Natural killer cell (primary cell): ENCODE measurements at regions not wholly inside any gene's neighbourhood (a gene's known extent, or its start where the extent isn't known, plus 50 kb on each side); places are given as distances from the start of the nearest gene placed in this dataset.

Source experiments
- ATAC-seq, 3 donors: fragments of 150-1000 bp in 2 of 3; fragments of 200-7000 bp in 1 of 3; cut with Tn5 transposase; 1 replicate in 1 of 3; 2 replicates in 2 of 3; pipeline ENCODE4 v1.10.0; 2021; ENCODE audit warnings: mild to moderate bottlenecking in 2 of 3, moderate library complexity in 2 of 3
- DNase-seq, 2 donors: peaks; one replicate each; pipeline versions ENCODE4 v3.0.0 to v3.0.0-alpha.2; 2013 to 2021; ENCODE audit warnings: mixed read lengths in 1 of 2
- H3K27ac ChIP-seq: one replicate; pipeline ENCODE4 v1.5.1; 2013; ENCODE audit warnings: mild to moderate bottlenecking, low read length
- H3K27me3 ChIP-seq: one replicate; pipeline ENCODE4 v1.6.1; 2013; ENCODE audit warnings: low read length; ENCODE audit not compliant: control insufficient read depth, insufficient read depth
- H3K36me3 ChIP-seq: one replicate; pipeline ENCODE4 v1.6.1; 2013; ENCODE audit warnings: low read length; ENCODE audit not compliant: control insufficient read depth, insufficient read depth
- H3K4me1 ChIP-seq: one replicate; pipeline ENCODE4 v1.6.1; 2013; ENCODE audit warnings: low read length; ENCODE audit not compliant: control insufficient read depth, insufficient read depth
- H3K4me3 ChIP-seq: one replicate; pipeline ENCODE4 v1.5.1; 2013; ENCODE audit warnings: low read length
- H3K9me3 ChIP-seq: one replicate; pipeline ENCODE4 v1.6.1; 2013; ENCODE audit warnings: low read length; ENCODE audit not compliant: control insufficient read depth, insufficient read depth
- H3K27ac Mint-ChIP-seq, 2 donors: one replicate each; pipeline ENCODE4 v1.8.0; 2022; ENCODE audit warnings: mild to moderate bottlenecking in 2 of 2, mixed read lengths in 2 of 2, moderate library complexity in 1 of 2
- H3K27me3 Mint-ChIP-seq, 2 donors: one replicate each; pipeline ENCODE4 v1.8.0; 2022; ENCODE audit warnings: low read depth in 2 of 2, mixed read lengths in 2 of 2
- H3K36me3 Mint-ChIP-seq: one replicate; pipeline ENCODE4 v1.8.0; 2022; ENCODE audit warnings: mixed read lengths
- H3K4me1 Mint-ChIP-seq, 2 donors: one replicate each; pipeline ENCODE4 v1.8.0; 2022; ENCODE audit warnings: mixed read lengths in 2 of 2
- H3K4me3 Mint-ChIP-seq: one replicate; pipeline ENCODE4 v1.8.0; 2022; ENCODE audit warnings: mild to moderate bottlenecking, moderate library complexity, mixed read lengths
- H3K9me3 Mint-ChIP-seq, 2 donors: one replicate each; pipeline ENCODE4 v1.8.0; 2022; ENCODE audit warnings: mixed read lengths in 2 of 2
- WGBS: methylation state at CpG from one replicate; pipeline ENCODE4 v1.1.7; 2013; ENCODE audit warnings: missing lambda C conversion rate; ENCODE audit not compliant: insufficient coverage; 5-methylcytosine and 5-hydroxymethylcytosine counted together
- intact Hi-C: fragments of 100-400 bp; cut with micrococcal nuclease; formaldehyde crosslinking; loops from one replicate; pipeline ENCODE4 v1.14.2; 2022
- TF ChIP-seq, protein P1 (sequence below): fragments of 200-600 bp; IDR thresholded peaks from one replicate; pipeline ENCODE4 v1.8.0; 2022; ENCODE audit warnings: antibody characterized with exemption

DNA sequence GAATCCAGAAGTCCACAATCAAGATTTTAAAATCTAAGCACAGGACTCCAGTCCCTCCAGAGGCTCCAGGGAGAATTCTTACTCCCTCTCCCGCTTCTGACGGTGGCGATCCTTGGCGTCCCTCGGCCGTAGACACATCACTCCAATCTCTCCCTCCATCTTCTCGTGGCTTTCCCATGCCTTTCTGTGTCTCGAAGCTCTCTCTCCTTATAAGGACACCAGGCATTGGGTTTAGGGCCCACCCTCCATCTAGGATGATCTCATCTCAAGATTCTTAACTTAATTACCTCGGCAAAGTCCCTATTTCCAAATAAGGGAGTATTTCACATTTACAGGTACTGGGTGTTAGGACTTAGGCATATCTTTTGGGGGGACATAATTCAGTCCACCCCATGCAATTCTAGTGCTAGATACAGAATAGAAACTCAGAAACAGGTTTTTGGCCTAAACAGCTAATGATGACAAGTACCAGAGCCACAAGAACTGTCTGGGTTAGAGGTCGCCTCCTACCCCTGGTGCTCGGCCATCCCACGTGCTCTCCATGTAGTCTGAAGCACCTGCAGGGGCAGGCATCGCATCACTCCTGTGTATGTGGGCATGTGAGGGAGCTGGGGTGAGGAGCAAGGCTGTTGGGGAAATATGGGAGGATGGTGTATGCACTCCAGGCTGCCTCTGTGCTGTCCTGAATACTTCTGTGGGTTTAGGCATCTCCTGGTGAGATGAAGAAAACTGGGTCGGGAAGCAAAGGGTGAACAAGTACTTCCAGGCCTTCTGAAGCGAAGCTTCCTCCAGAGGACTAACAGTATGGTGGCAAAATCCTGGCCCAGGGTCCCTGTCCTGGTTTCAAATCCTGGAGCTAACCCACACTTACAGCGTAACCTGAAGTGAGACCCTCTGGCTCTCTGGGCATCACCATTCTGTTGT lies 298.3 kb upstream of the ZMIZ1 start:
- no peaks in the 10 kb centered on the region for H3K4me1 ChIP-seq
- Mint-ChIP-seq H3K27ac (no peak overlapping the region), H3K27me3 (peaks cover 0 to 2% of the 10 kb centered on the region in 2 donors), H3K4me1 (no peaks in the 10 kb centered on the region), H3K9me3 (no peaks in the 10 kb centered on the region), H3K36me3 (no peaks in the 10 kb centered on the region), H3K4me3 (no peak overlapping the region)
- DNase-seq (no peak), ATAC-seq (no peak)
- no peak overlapping the region for H3K4me3 ChIP-seq
- no peaks in the 10 kb centered on the region for H3K27me3 ChIP-seq
- TF ChIP-seq, protein P1, sequence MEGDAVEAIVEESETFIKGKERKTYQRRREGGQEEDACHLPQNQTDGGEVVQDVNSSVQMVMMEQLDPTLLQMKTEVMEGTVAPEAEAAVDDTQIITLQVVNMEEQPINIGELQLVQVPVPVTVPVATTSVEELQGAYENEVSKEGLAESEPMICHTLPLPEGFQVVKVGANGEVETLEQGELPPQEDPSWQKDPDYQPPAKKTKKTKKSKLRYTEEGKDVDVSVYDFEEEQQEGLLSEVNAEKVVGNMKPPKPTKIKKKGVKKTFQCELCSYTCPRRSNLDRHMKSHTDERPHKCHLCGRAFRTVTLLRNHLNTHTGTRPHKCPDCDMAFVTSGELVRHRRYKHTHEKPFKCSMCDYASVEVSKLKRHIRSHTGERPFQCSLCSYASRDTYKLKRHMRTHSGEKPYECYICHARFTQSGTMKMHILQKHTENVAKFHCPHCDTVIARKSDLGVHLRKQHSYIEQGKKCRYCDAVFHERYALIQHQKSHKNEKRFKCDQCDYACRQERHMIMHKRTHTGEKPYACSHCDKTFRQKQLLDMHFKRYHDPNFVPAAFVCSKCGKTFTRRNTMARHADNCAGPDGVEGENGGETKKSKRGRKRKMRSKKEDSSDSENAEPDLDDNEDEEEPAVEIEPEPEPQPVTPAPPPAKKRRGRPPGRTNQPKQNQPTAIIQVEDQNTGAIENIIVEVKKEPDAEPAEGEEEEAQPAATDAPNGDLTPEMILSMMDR: no peak
- H3K9me3 ChIP-seq: no peaks in the 10 kb centered on the region
- no peak overlapping the region for H3K27ac ChIP-seq
- WGBS: 91% methylated on average over 15 of the region's 16 CpGs
- H3K36me3 ChIP-seq: no peaks in the 10 kb centered on the region
- intact Hi-C loops: no loop called here

GRCh38 chr10:78771260-78771659 lies 297.5 kb upstream of the ZMIZ1 start:
- WGBS: 90% methylated on average over 7 of the region's 7 CpGs
- no peaks in the 10 kb centered on the region for H3K36me3 ChIP-seq
- ATAC-seq (no peak), DNase-seq (no peak)
- no peak overlapping the region for H3K4me3 ChIP-seq
- no peaks in the 10 kb centered on the region for H3K36me3 Mint-ChIP-seq
- no peaks in the 10 kb centered on the region for H3K4me1 Mint-ChIP-seq
- intact Hi-C loops: no loop called here
- no peaks in the 10 kb centered on the region for H3K4me1 ChIP-seq
- H3K4me3 Mint-ChIP-seq: no peak overlapping the region
- no peak overlapping the region for H3K27ac ChIP-seq
- H3K27me3 Mint-ChIP-seq: no peaks in the 10 kb centered on the region
- H3K27ac Mint-ChIP-seq: no peak overlapping the region
- H3K27me3 ChIP-seq: no peaks in the 10 kb centered on the region
- H3K9me3 ChIP-seq: no peaks in the 10 kb centered on the region
- H3K9me3 Mint-ChIP-seq: no peaks in the 10 kb centered on the region
- TF ChIP-seq, protein P1: no peak

GRCh38 chr10:78771808-78772455 lies 296.8 kb upstream of the ZMIZ1 start:
- Mint-ChIP-seq H3K4me1 (no peaks in the 10 kb centered on the region), H3K27me3 (no peaks in the 10 kb centered on the region), H3K36me3 (no peaks in the 10 kb centered on the region), H3K9me3 (no peaks in the 10 kb centered on the region), H3K27ac (no peak overlapping the region), H3K4me3 (no peak overlapping the region)
- Histone ChIP-seq H3K27me3 (no peaks in the 10 kb centered on the region), H3K9me3 (no peaks in the 10 kb centered on the region), H3K4me1 (no peaks in the 10 kb centered on the region), H3K4me3 (no peak overlapping the region), H3K27ac (no peak overlapping the region), H3K36me3 (no peaks in the 10 kb centered on the region)
- DNase-seq (no peak), ATAC-seq (no peak)
- intact Hi-C loops: no loop called here
- TF ChIP-seq, protein P1: no peak
- WGBS: 87% methylated on average over 7 of the region's 7 CpGs
